GM12874 (cell line): ENCODE measurements at regions not wholly inside any gene's neighbourhood (a gene's known extent, or its start where the extent isn't known, plus 50 kb on each side); places are given as distances from the start of the nearest gene placed in this dataset.

Experiments used
- TF ChIP-seq, protein P1 (sequence below): IDR thresholded peaks from 2 replicates; pipeline ENCODE4 v1.5.1; 2011; ENCODE audit warnings: low read depth, mild to moderate bottlenecking, control low read depth, low read length, moderate library complexity; ENCODE audit not compliant: insufficient read depth

DNA sequence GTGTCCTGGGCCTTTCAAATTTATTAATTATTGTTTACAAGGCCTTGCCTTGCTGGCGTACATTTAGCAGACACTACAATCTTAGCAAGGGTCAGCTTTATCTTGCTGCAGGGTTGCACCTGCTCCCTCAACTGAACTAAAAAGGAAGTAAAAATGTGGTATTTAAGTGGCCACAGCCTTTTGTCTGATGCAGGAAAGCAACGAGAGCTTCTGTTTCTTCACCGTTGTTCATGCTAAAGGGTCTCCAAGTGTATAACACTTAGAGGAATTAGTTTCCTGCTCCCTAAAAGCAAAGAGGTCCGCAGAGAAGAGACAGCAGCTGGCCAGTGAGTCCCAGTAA lies 62.8 kb upstream of the EGLN3 start:
- TF ChIP-seq, protein P1, sequence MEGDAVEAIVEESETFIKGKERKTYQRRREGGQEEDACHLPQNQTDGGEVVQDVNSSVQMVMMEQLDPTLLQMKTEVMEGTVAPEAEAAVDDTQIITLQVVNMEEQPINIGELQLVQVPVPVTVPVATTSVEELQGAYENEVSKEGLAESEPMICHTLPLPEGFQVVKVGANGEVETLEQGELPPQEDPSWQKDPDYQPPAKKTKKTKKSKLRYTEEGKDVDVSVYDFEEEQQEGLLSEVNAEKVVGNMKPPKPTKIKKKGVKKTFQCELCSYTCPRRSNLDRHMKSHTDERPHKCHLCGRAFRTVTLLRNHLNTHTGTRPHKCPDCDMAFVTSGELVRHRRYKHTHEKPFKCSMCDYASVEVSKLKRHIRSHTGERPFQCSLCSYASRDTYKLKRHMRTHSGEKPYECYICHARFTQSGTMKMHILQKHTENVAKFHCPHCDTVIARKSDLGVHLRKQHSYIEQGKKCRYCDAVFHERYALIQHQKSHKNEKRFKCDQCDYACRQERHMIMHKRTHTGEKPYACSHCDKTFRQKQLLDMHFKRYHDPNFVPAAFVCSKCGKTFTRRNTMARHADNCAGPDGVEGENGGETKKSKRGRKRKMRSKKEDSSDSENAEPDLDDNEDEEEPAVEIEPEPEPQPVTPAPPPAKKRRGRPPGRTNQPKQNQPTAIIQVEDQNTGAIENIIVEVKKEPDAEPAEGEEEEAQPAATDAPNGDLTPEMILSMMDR: no peak

DNA sequence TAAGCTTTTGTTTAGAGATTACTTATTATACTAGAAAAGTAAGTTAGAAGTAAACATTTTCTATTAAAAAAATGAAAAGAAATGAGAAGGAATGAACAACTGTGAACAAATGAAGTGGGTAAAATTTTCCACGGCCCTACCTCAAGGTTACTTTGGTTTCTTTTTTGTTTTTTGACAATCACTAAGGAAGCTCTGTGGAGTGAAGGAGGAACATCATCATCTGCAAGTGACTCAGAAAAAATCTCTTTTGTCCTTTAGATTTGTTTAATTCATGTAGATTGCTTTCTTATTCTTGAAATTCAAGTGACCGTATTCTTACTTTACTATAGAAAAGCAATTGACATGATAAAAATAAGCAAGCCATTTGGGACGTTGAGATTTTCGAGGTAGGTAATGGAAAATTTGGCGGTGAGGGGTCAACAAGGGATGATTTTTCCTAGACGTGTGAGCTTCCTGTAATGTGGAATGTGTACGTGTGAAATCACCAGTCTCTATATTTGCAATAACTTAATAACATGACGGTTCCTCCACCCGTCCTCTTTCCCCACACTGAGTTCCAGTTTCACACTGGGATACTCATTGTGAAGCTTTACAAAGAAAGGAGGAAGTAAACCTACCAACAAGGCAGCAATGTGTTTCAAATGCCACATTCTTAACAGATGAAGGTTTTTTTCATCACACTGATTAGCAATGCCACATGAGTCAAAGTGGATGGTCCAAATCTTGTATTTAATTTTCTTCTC lies 62.3 kb upstream of the EGLN3 start:
- TF ChIP-seq, protein P1: no peak

DNA sequence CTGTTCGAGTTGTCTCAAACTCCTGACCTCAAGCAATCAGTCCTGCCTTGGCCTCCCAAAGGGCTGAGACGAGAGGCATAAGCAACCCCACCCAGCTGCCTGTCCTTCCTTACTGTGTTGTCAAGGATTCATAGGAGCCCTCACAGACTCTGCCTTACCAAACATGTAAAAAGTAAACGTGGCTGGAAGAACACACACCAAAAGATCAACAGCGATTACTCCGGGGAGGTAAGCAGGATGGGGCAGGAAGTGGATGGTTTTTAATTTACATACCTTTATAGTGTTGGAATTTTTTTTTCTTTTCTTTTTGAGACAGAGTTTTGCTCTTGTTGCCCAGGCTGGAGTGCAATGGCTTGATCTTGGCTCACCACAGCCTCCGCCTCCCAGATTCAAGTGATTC lies 61.5 kb upstream of the EGLN3 start:
- TF ChIP-seq, protein P1: no peak

DNA sequence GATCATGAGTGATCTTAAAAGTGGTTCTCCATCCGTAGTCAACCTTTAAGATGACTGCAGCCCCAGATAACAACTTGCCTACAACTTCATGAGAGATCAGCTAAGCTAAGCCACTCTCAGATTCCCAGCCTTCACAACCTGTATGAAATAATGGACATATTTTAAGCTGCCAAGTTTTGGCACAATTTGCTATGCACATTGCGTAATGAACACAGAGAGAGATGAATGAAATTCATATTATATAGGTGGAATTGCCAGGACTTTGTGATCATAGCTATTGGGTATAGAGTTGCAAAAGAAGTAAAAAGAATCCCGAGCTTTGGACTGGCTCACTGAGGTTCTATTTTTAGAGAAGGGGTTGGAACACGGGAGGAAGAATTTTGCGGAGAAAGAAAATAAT lies 59.1 kb upstream of the EGLN3 start:
- TF ChIP-seq, protein P1: no peak

DNA sequence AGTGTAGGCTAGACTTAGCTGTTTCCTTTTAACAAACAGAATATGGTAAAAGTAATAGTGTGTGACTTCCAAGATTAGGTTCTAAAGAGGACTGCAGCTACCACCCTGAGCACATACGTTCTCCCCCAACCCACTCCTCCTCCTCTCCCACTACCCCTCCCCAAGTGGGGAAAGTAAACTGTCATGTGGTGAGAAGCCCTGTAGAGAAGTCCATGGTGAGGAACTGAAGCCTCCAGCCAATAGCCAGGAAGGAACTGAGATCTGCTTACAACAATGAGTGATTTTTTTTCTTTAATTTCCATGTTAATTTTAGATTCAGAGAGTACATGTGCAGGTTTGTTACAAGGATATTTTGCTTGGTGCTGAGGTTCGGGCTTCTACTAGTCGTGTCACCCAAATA lies 57.0 kb upstream of the EGLN3 start:
- TF ChIP-seq, protein P1: no peak

DNA sequence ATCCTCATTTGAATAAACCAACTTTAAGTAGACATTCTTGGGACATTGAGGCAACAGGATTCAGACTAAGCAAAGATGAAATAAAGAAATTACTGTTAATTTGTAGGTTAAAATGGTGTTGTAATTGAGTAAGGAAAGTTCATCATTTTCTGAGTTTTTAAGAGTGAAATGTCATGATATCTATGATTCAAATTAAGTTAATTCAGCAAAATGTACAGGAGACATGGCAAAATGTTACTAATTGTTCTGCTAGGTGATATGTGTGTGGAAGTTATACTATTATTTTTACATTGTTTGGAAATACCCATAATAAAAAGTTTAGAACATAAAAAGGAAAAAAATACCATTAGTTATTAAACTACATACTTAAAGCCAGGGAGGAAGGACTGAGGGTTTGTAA lies 55.0 kb upstream of the EGLN3 start:
- TF ChIP-seq, protein P1: no peak

DNA sequence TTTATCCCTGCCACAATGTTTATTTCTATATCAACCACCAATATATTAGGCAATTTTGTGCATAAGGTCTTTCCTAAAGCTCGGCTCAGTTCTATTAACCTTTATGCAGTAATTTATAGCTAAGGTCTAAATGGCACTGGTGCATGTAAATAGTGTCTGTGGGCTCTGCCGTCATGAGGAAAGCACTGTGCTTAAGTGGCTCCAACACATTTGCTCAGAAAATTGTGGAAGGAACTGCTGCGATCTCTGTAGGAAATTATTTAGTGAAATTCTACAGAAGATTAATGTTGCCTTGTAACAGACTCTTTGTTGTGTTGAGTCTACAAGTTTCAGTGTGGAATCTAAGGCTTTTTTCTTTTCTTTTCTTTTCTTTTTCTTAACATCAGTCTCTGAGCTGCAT lies 54.0 kb upstream of the EGLN3 start:
- TF ChIP-seq, protein P1: no peak
